ENCODE measurements at regions not wholly inside any gene's neighbourhood (a gene's known extent, or its start where the extent isn't known, plus 50 kb on each side); places are given as distances from the start of the nearest gene placed in this dataset.
"Not testable (repeated sequence)": the region's sequence is repeated elsewhere in the genome, so short reads cannot be mapped to it uniquely, and the experiment has no call there.

DNA sequence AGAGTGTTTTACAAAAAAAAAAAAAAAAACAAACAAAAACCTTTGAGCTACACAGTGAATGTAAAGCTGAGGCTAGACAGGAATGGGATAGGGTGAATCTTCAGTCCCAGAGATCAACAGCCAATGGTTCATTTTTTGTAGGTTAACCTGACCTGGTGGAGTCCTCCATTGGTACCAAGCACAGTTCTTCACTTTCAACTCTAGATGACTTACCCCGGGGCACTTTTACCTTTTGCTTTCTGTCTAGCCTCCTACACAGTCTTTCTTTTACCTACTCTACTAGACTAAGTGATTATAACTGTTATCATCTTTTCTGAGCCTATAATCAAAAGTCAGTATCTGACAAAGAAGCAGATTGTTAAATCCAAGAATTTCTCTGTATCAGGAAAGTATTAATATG is 50.9 kb downstream of the ANXA2R start:
- DNase-seq = no peak

DNA sequence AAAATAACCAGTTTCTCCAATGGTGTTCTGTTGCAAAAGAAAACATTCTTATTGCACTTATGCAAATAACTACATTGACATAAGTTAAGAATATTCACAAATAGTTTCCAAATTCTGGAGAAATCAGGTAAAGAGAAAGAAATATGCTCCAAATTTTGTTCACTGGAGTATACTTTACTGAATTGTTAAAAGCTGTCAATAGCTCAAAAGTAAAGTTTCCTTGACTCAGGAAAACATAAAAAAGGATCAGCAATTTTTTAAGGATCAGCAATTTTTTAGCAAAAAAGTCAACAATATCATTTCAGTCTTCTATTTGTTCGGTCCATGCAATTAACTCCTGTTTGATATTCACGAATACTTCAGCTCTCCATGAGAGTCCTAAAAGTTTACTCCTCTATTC is 51.6 kb downstream of the ANXA2R start:
- no peak for DNase-seq

DNA sequence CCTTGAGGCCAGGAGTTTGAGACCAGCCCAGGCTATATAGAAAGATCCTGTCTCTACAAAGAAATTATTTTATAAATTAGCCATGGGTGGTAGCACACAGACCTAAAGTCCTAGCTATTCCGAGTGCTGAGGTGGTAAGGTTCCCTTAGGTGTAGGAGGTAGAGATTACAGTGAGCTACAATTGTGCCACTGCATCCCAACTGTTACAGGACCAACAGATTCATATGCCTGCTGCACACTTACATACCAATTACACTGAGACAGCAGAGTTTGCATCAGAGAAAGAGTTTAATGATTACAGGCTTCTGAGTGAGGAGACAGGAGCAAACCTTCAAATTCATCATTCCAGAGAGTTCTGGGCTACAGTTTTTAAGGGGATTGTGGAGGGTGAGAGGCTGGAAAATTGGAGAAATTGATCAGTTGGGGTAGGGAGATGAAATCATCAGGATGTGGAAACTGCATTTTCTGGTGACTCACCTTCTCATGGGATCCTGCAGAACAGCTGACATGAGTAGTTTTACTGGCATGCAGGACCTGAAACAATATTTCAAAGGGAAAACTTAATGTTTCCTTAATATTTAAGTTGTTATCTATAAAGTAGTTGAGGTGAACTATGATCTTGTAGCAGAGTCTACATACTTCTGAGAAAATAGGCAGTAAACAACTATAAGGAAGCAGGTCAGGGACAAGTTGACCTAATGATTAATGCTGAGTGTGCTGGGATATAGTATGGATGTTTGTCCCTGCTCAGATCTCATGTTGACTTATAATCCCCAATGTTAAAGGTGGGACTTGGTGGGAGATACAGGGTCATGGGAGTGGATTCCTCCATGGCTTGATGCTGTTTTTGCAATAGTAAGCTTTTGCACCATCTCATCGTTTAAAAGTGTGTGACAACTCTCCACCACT is 54.7 kb downstream of the ANXA2R start:
- no peak for DNase-seq

DNA sequence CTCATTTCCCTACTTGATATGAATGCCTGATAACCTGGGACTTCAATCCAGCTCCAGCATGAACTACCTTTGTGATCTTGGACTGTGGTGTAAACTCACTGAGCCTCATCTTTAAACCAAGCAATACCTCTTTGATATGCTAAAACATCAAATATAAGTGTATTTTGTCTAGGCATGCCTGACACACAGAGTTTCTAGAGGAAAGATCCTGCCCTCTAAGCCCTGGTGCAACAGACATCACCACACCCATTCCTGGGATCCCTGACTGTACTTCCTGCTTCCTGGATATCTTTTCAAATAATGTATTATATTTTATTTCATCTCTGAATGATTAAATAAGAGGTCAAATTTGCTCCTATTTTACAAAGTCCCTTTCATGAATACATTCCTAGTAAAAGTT is 55.8 kb downstream of the ANXA2R start:
- no peak for DNase-seq

DNA sequence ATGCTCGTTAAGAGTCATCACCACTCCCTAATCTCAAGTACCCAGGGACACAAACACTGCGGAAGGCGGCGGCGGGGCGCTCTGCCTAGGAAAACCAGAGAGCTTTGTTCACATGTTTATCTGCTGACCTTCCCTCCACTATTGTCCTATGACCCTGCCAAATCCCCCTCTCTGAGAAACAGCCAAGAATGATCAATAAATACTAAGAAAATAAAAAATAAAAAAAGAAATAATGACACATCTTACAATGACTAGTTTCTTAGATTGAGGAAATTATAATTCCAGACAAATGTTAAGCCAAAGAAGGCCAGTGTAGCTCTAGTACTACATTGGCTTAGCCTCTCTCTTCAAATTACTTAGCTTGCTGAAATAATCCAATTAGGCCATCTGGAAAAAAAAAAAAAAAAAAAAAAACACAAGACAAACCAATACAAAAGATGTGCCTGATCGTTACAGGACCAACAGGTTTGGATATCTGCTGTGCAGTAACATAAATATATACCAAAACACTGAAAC is 58.0 kb downstream of the ANXA2R start:
- DNase-seq = no peak

DNA sequence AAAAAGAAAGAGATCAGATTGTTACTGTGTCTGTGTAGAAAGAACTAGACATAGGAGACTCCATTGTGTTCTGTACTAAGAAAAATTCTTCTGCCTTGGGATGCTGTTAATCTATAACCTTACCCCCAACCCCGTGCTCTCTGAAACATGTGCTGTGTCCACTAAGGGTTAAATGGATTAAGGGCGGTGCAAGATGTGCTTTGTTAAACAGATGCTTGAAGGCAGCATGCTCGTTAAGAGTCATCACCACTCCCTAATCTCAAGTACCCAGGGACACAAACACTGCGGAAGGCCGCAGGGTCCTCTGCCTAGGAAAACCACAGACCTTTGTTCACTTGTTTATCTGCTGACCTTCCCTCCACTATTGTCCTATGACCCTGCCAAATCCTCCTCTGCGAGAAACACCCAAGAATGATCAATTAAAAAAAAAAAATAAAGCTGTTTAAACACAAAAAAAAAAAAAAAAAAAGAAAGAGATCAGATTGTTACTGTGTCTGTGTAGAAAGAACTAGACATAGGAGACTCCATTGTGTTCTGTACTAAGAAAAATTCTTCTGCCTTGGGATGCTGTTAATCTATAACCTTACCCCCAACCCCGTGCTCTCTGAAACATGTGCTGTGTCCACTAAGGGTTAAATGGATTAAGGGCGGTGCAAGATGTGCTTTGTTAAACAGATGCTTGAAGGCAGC is 58.6 kb downstream of the ANXA2R start:
- not testable (repeated sequence) for DNase-seq

DNA sequence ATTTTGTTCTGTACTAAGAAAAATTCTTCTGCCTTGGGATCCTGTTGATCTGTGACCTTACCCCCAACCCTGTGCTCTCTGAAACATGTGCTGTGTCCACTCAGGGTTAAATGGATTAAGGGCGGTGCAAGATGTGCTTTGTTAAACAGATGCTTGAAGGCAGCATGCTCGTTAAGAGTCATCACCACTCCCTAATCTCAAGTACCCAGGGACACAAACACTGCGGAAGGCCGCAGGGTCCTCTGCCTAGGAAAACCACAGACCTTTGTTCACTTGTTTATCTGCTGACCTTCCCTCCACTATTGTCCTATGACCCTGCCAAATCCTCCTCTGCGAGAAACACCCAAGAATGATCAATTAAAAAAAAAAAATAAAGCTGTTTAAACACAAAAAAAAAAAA is 59.1 kb downstream of the ANXA2R start:
- DNase-seq = not testable (repeated sequence)

DNA sequence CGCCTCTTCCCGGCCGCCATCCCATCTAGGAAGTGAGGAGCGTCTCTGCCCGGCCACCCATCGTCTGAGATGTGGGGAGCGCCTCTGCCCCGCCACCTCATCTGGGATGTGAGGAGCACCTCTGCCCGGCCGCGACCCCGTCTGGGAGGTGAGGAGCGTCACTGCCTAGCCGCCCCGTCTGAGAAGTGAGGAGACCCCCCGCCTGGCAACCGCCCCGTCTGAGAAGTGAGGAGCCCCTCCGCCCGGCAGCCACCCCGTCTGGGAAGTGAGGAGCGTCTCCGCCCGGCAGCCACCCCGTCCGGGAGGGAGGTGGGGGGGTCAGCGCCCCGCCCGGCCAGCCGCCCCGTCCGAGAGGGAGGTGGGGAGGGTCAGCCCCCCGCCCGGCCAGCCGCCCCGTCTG is 59.7 kb downstream of the ANXA2R start:
- not testable (repeated sequence) for DNase-seq

DNA sequence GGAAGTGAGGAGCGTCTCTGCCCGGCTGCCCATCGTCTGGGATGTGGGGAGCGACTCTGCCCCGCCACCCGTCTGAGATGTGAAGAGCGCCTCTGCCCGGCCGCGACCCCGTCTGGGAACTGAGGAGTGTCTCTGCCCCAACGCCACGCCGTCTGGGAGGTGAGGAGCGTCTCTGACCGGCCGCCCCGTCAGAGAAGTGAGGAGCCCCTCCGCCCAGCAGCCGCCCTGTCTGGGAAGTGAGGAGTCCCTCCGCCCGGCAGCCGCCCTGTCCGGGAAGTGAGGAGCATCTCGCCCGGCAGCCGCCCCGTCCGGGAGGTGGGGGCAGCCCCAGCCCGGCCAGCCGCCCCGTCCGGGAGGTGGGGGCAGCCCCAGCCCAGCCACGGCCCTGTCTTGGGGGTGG is 60.9 kb downstream of the ANXA2R start:
- DNase-seq = not testable (repeated sequence)

DNA sequence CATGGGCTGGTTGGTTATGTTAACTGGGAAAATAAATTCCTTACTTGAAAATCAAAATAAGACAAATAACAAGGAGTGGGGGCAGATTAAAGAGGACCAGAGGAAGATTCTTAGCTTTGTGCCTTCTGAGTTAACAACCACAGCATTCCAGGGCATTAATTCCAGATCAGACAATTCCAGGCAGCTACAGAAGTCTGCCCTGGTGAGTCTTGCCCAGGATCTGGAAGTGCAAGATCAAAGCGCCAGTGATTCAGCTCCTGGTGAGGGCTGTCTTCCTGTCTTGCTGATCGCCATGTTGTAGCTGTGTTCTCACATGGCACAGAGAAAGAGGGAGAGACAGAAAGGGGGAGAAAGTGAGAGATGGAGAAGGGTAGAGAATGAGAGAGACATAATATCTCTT is 65.6 kb downstream of the ANXA2R start:
- no peak for DNase-seq

DNA sequence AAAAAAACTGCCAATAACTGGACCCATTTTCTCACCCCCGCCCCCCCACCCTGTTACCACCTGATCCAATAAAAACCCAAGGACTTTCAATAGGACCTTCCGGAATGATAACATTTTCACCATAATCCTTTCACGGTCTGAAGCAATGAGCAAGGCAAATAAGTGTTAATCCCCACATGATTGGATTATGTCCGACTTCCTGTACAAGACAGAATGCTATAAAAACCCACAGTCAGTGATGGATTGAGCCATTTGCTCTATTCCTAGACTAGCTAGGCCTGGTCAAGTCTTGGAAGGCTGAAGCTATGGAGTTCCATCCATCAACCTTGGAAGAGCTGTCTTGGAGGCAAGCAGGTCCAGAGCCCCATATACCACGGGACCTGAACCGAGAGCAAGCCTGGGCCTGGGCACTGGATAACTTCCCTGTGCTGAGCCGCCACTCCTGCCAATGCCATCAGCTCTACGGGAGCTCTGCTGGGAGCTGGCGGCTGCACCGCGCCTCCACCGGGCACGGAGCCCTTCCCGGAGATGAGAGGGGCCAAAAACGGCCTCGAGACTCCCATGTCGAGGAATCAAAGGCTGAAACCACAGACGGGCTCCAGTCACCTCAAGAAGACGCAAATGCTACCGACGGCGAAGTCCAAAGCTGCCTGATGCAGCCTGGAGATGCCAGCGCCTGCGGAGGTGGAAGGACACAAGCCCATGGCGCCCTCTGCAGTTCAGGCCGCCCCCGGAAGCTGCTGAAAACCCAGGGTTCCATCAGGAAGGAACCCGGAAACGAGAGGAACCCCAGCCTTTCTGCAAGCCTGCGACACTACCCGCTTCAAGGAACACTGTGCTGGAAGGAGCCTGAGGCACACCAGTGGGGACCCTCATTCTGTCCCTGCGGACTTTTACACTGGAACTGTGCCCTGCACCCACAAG is 69.2 kb downstream of the ANXA2R start:
- no peak for DNase-seq

DNA sequence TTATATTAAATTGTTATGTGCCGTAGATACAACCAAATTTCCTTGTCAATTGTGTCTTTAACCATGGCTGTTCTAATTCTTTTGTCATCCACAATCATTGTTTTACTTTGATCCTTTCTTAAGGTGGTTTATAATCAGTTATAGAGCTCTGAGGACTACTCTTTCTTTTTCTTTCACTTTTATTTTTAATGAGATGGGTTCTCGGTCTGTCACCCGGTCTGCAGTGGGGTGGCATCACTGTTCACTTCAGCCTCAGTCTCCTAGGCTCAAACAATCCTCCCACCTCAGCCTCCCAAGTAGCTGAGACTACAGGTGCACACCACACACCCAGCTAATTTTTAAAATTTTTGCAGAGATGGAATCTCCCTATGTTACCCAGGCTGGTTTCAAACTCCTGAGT is 74.2 kb downstream of the ANXA2R start:
- no peak for DNase-seq

DNA sequence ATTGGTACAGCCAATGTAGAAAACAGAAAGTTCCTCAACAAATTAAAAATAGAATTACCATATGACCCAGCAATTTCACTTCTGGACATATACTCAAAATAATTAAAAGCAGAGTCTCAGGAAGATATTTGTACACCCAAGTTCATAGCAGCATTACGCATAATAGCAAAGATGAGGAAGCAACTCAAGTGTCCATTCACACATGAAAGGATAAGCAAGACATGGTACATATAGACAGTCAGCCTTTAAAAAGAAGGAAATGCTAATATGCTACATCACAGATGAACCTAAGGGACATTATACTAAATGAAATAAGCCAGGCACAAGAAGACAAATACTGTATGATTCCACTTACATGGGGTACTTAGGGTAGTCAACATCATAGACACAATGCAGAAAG is 76.7 kb downstream of the ANXA2R start:
- no peak for DNase-seq

DNA sequence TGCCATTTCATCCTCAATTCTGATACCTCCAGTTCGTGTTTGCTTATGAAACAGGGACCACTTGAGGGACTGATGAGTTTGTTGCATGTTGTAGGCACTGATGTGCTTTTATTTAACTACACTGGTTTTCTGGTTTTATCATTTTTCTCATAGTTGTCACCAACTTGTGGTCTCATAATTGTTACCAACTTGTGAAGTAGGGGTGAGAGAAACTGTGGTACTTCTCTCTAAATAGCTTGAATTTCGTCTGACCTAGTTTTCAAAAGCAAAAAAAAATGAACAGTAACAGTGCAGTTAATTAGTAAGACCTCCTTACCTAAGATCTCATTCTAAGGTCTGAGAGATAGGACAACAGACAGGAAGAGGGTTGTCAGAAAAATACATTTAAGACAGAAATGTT is 78.0 kb downstream of the ANXA2R start:
- DNase-seq = no peak

DNA sequence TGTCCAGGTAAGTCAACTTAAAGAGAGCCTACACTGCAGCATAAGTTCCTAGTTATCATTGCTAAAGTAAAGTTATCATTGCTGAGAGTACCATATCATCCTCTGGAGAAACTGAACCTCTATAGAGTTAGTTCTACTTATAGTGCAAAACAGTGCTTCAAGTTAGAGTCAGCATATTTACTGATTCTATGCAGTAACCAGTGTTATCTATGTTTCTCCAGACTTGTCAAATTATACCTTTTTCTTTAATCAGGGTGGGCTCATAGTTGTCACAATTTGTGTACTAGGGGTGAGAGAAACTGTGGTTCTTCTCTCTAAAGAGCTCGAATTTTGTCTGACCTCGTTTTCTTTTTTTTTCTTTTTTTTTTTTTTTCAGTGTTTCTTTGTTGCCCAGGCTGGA is 79.6 kb downstream of the ANXA2R start:
- no peak for DNase-seq

DNA sequence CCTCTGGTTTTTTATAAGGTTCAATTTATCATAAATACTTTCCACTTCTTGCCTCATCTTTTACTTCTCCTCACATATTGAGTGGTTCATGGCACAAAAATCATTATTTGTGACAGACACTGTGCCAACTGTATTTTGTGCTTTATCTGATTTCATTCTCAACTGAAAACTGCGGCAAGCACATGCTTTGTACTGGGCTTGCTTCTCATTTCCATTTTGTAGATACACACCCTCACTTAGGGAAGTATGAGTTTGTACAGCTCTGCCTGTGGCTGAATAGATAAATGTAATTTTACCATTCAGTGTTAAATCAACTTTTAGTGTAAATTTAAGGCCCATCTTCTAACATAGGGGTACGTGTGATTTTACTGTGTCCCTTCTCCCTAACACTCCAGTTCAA is 83.6 kb downstream of the ANXA2R start:
- no peak for DNase-seq

DNA sequence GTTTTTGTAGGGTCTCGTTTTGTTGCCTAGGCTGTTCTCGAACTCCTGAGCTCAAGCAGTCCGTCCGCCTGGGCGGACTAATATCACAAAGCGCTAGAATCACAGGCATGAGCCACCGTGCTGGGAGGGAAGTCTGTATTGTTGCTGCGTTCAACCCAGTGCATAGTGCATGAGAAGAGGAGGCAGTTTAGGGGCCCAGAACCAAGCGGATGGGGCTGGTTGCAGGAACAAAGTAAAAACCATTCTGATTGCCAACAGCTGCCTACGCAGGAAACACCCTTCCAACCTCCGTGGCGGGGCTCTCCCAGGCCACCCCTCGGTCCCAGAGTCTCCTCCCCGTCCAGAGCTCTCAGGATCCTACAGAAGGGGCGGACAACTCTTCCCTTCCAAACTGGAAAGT is 87.1 kb downstream of the ANXA2R start:
- DNase-seq = no peak

DNA sequence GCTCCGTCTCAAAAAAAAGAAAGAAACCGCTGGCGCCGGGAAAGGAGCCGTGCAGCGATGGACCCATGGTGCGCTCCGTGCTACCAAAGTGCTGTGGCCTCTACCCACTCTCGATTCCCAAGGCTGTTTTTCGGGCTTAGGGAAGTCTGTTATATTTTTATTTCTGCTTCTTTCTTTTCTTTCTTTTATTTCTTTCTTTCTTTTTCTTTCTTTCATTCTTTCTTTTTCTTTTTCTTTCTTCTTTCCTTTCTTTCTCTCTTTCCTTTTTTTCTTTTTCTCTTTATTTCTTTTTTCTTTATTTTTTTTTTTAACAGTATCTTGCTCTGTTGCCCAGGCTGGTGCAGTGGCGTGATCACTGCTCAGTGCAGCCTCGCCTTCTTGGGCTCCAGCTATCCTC is 87.5 kb downstream of the ANXA2R start:
- no peak for DNase-seq

DNA sequence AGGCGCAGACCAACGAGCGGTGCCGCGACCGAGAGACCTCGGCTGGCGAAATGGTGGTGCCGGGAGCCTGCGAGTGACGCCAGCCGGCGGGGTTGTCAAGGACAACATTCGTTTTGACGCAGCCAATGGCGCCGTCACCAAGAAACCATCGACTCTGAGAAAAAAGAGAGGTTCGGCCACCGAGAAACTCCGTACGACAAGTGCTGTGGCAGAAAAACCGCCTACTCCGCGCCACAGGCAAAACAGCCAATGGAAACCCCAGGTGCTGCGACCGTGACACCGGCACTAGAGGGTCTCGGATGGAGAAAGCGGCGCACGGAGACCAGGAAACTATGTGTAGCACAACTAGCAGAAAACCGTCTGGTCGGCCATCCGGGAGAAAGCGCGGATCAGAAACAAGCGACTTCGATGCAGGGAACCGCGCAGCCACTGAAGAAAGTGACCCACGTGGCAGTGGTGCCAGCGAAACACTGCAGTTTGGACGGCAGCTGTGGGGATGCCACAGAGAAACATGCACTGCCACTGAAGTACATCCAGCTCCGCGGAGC is 88.8 kb downstream of the ANXA2R start:
- peak; percentile 47 for DNase-seq

DNA sequence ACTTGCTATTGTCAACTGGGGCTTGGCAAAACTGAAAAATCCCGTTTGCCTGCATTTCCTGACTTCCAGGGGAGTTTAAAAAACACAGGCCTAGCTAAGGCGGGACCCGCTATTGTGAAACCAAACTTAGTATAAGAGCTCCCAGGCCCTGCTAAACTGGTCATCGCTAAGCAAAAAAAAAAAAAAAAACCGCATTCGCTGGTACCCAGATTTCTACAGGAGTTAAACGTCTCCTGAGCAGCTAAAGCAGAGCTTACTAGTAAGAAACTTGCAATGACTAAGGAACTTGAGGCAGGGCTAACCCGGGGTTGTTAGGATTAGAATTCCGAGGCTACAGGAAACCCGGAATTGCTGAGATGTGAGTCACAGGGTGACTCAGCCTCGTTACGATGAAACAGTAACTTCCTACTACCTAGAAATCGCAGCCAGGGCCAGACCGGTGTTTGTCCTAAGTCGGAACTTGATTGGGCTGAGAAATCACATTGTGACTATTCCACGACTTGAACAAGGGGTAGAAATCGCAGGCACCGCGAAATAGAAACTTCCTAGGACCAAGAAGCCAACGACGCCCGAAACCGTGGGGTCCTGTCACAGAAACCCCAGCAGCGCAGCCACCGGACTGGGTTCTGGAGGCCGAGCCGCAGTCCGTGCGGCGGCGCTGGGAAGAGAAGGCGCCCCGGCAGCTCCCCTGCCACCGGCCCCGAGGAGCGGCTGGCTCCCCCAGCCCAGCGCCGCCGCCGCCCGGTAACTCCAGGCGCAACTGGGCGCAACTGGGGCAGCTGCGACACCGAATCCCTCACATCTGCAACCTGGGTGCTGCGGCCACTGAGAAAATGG is 89.4 kb downstream of the ANXA2R start:
- no peak for DNase-seq

DNA sequence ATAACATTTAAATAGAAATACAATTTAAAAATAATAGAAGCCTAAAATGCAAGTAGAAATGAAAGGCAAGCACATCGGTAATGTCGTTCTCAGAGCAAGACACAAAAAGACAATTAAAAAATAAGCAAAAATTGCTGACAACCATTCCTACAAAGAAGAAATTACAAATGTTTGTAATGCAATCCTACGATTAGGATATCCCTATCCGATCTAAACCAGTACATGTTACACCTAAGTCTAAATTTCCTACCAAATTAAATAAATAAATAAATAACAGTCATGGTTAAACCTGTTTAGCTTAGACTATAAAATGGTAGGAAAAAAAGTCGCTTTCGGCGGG is 90.0 kb downstream of the ANXA2R start:
- DNase-seq = no peak

Data from COR-L47 (cell line).